HG02642 (cell line): ENCODE measurements at regions not wholly inside any gene's neighbourhood (a gene's known extent, or its start where the extent isn't known, plus 50 kb on each side); places are given as distances from the start of the nearest gene placed in this dataset.
"Not testable (repeated sequence)": the region's sequence is repeated elsewhere in the genome, so short reads cannot be mapped to it uniquely, and the experiment has no call there.

Experiments used
- ATAC-seq: cut with Tn5 transposase; IDR thresholded peaks from one replicate; pipeline ENCODE4 v1.9.1; 2021; ENCODE audit warnings: mild to moderate bottlenecking; ENCODE audit not compliant: unreplicated experiment, poor library complexity

DNA sequence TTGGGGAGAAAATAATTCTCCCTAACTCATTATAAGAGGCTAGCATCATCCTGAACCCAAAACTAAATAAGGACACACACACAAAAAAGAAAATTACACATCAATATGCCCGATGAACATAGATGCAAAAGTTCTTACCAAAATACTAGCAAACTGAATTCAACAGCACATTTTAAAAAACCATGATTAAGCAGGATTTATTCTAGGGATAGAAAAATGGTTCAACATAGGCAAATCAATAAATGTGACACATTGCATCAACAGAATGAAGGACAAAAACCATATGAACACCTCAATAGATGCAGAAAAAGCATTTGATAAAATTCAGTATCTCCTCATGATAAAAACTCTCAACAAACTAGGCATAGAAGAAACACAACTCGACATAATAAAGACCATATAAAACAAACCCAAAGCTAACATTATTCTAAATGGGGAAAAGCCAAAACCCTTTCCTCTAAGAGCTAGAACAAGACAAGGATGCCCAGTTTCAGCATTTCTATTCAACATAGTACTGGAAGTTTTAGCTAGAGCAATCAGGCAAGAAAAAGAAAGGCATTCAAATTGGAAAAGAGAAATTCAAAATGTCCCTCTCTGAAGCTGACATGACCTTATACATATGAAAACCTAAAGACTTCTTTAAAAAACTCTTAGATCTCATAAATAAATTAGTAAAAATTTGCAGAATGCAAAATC, 200.9 kb downstream of the NKX6-1 start:
- no peak for ATAC-seq

DNA sequence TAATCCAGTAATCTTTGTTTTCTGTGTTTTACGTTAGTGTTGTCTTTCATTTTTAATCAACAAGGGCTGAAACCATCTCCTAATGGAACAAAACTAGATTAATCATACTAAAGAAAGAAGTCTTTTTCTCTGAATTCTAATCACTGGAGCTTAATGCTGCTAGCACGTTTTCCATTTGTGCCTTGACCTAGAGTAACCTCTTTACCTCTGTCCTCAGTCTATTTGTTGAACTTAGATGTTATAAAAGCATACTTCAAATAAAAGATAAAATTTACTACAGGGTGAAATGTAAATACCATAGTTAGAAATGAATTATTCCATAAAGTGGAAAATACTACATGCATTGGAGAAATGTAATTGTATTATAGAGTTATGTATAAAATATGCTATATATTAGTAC, 207.1 kb downstream of the NKX6-1 start:
- ATAC-seq = no peak

DNA sequence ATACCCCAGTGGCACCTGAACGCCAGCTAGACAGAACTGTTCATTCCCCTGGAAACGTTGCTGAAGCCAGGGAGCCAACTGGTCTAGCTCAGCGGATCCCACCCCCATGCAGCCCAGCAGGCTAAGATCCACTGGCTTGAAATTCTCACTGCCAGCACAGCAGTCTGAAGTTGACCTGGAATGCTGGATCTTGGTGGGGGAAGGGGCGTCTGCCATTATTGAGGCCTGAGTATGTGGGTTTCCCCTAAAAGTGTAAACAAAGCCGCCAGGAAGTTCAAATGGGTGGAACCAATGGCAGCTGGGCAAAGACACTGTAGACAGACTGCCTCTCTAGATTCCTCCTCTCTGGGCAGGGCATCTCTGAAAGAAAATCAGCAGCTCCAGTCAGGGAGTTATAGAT, 213.0 kb downstream of the NKX6-1 start:
- ATAC-seq = no peak

DNA sequence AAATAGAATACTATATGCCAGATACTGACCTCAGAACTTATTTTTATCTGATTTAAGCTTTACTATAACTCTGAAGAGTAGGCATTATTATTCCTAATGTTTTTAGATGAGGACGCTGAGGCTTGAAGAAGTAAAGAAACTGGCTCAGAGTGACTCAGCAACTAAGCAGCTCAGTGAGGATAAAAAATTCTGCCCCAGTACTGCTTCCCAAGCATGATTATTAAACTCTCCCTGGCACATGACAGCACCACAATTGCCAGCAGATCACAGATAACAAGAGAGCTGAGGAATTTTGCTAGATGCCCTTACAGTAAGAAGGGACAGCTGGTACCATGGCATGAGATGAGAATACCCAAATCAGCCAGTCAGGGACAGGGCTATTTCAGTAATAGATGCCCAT, 219.4 kb downstream of the NKX6-1 start:
- no peak for ATAC-seq

DNA sequence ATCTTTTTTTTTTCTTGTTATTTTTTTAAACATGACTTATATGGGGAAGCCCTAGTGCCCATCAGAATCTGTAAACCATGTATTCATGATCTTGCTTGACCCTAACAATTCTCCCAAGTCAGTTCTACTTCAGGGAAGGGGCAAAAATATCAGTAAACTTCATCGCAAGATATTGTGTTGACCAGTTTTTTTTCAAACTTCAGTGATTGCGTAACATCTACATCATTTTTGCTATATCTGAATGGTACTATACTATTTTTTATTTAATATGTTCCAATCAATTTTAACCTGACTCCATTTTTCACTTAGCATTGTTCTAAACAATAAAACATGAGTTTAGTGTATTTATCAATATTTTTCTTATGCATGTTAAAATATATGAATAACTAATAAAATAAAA, 221.2 kb downstream of the NKX6-1 start:
- no peak for ATAC-seq

DNA sequence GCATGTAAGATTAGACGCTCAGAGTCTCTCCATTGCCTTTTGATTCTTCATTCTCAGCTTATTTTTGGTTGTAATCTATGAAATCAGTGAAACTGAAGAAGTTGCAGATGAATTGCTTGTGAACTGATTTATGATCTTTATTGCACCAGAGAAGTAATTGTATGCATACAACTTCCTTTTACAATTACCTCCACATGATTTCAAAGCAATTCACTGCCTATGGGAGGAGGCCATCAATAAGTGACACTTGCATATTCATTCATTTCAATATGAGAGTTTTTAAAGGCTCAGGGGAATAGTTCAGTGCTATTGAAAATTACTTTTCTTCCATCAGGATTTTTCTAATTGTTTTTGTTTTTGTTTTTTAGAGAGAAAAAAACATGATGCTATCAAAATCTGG, 222.3 kb downstream of the NKX6-1 start:
- no peak for ATAC-seq

DNA sequence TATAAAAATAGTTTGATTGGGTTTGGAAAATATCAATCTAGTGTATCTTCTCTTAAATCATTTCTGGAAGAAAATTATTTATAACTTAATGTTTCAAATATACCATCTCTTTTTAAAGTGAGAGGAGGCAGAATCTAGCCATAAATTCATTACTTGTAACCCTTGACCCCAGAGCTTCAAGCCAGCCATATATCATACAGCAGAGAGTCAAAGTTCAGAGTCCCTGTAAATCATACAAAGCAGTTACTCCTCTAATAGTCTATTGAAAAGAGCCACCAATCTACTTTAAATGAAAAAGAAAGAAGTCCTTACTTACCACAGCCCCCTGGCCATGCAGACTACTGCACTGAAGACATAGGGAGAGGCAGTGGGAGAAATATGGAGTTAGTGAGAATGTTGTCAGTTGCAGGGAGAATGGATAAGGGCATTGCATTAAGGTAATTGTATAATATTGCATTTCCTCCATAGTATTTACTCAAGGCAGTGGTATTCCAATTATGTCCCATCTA, 229.5 kb downstream of the NKX6-1 start:
- no peak for ATAC-seq

DNA sequence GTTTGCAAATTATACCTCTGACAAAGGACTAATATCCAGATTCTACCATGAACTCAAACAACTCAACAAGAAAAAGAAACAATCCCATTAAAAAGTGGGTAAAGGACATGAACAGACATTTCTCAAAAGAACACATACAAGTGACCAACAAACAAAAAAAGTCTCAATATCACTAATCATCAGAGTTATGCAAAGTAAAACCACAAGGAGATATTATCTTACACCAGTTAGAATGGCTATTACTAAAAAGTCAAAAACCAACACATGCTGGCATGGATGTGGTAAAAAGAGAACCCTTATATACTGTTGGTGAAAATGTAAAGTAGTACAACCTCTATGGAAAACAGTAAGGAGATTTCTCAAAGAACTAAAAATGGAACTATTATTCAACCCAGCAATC, 234.4 kb downstream of the NKX6-1 start:
- ATAC-seq = no peak

DNA sequence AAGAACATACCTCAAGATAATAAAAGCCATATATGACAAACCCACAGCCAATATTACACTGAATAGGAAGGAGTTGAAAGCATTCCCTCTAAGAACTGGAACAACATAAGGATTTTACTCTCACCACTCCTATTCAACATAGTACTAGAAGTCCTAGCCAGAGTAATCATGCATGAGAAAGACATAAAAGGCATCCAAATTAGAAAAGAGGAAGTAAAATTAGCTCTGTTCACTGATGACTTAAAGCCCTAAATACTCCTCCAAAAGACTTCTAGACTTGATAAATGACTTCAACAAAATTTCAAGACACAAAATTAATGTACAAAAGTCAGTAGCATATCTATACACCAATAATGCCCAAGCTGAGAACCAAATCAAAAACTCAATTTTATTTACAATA, 235.7 kb downstream of the NKX6-1 start:
- no peak for ATAC-seq

DNA sequence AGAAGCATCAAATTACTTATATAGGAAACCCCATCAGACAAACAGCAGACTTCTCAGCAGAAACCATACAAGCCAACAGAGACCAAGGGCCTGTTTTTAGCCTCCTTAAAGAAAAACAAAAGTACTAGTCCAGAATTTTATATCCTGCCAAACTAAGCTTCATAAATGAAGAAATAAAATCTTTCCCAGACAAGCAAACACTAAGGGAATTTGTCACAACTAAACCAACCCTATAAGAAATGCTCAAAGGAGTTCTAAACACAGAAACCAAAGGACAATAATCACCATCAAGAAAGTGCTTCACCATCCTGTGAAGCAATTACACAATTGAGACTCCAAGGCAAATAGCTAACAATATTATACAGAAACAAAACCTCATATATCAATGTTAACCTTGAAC, 238.6 kb downstream of the NKX6-1 start:
- ATAC-seq = no peak

DNA sequence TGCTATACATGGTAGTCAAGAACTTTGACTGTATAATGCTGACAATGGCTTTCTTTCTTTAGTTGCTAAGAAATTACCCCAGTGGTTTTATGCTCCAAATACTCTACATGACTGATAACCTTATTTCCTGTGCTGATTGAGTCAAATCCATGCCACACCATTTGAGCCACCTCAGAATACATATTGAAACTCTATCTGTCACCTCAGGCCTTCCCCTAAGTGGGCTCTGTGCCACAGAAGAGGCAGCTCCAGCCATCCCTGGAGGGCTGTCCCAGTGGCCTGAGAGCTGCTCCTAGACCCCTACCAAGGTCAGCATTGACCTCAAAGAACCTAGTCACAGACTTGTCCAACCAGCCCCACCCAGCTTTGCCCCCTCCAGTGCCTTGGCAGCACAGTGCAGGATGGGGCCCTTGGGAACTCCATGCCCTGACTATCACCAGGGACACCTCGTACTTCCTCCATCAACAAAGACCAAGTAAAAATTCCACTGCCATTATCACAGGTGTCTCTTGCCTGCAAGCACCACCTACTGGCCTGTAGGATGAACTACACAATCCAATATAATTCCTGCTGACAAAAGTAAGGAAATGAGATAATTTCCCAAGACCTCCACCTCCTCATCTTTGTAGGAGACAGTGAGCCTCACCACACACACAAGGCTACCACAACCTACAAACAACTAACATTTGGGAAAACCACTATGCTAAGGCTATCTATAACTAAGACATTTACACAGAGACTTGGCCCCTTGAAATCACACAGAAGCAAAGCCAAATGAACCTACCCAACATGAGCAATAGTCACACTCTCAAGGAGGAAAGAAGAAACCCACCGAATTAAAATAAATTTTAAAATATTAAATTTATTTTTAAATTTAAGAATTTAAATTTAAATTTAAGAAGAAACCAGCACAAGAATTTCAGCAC, 239.9 kb downstream of the NKX6-1 start:
- peak; percentile 74 for ATAC-seq

DNA sequence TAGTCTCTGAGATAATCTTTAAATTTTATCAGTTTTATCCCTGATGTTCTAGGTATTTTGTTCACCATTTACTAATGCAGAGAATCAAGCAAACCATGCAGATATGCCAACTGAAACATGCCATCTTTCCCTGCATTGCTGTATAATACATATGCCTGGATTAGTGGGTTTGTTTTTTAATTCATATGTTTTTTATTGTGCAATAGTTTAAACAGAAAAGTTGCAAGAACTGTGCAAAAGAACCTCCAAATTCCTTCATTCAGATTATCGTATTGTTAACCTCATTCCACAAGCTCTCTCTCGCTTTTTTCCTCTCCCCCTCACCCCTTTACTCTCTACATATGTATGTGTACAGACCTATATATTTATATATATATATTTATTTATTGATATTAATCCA, 244.6 kb downstream of the NKX6-1 start:
- no peak for ATAC-seq

DNA sequence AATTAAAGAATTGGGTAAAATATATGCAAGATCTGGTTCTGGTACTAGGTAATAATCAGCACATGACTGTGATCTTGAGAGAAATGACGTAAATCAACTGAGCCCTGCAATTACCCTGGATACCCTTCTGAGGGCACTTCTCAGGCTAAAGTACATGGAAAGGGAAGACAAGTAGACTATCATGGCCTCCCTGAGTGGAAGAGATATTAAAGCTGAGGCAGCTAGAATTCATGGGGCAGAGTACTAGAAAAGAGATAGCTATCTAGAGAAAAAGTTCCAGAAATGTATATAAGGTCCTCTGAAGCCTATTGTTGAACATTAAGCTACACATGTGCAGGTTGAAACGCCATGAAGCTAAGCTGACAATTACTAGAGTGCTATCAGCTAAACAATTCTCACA, 249.6 kb downstream of the NKX6-1 start:
- no peak for ATAC-seq

DNA sequence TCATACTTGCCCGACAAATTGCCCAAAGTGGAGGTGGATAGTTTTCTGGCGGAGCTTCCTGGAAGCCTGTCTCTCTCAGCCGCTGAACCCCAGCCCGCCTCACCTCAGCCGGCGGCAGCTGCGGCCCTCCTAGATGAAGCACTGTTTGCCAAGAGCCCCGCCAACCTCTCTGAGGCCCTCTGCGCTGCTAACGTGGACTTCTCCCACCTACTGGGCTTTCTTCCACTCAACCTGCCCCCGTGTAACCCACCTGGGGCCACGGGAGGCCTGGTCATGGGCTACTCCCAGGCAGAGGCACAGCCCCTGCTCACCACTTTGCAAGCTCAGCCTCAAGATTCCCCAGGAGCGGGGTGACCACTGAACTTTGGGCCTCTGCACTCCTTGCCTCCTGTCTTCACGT, 254.1 kb downstream of the NKX6-1 start:
- not testable (repeated sequence) for ATAC-seq

DNA sequence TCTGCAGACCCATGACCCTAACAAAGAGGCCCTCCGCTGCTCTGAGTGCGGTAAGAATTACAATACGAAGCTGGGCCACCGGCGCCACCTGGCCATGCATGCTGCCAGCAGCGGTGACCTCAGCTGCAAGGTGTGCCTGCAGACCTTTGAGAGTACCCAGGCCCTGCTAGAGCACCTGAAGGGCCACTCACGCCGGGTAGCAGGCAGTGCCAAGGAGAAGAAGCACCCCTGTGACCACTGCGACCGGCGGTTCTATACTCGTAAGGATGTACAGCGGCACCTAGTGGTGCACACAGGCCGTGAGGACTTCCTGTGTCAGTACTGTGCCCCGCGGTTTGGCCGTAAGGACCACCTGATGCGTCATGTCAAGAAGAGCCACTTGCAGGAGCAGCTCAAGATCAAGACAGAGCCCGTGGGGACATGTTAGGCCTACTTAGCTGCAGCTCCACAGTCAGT, 254.7 kb downstream of the NKX6-1 start:
- not testable (repeated sequence) for ATAC-seq

DNA sequence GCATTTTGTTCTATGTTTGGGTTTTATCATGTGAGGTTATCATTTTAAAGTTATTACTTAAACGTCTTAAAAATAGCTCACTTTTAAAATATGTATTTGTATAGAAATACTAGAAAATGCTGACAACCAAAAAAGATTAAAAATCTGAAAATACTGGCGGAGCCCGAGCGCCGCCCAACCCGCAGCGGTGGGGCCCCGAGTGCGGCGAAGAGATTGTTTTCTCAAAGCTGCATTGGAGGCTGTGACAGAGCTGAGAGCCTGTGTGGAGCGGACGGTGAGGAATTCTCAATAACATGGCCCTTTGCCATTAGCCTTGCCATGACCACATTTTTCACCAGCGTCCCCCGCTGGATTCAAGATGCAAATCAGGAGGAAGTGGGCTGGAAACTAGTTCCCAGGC, 255.4 kb downstream of the NKX6-1 start:
- no peak for ATAC-seq

DNA sequence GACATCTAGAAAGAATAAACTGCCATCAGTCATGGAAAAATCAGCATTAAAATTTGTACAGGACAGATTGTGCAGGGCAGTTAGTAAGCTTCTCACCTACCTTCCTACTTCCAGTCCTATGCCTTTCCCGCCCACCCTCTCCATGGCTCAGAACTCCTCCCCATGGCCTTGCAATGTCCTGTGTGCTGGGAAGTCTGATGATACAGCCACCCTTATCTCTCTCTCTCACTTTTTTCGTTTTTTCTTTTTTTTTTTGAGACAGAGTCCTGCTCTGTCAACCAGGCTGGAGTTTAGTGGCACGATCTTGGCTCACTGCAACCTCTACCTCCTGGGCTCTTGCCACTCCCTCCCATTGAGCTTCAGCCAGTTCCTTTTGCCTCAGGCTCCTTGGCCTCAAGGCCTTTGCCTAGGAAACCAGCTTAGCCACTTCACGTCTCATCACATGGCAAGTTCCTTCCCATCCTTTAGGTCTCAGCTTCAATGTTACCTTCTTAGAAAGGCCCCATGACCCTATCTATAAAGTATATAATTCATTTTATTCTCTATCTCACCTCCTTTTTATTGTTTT, 259.7 kb downstream of the NKX6-1 start:
- ATAC-seq = no peak

DNA sequence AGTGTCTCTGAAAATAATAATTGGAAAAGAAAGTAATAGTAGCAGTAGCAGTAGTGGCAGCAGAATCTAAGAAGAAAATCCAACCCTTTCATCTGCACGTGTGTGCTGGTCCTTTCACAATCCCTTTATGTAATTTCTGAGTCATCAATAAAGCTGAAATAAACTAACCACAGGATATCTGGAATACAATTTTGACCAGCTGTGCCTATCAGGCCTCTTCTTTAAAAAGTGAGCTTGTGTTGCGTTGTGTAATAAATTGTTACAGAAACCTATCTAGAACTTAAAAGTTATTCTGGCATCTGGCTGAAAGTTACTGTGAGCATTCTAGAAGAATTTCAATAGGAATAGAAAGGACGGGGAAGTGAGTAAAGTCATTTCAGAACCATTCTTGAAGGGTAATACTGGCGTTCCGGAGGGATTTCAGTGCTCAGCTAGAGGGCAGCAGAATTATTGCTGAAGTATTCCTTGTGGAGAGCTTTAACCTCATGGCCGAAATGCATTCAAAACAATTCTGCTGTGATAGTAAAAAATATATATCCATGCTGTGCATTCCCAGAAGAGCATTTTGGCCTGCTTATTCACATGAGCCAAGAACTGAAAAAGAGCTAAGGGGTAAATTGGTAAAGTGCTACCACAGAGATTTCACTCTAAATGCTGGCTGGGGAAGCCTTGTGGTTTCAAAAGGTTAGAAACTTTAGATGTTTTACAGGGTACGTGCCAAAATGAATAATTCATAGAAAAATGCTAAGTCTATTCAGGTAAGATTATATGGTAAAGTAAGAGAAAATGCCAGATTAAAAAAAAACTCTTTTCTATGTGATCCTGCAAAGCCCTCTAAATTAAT, 260.6 kb downstream of the NKX6-1 start:
- no peak for ATAC-seq

DNA sequence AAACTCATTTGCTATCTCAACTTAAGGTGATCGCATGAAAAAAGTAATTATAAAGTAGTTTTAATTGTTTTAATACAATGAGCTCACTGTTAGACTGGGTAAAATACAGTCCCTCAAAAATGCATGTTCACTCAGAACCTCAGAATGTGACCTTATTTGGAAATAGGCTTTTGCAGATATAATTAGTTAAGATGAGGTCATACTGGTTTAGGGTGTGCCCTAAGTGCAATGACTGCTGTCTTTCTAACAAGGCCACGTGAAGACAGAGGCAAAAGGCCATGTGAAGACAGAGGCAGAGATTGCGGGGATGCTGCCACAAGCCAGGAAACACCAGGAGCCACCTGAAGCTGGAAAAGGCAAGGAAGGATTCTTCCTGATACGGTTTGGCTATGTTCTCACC, 262.1 kb downstream of the NKX6-1 start:
- no peak for ATAC-seq
